Panc1 (cell line): ENCODE measurements at regions not wholly inside any gene's neighbourhood (a gene's known extent, or its start where the extent isn't known, plus 50 kb on each side); places are given as distances from the start of the nearest gene placed in this dataset.

Experiments used
- ATAC-seq: fragments of 200-7000 bp; cut with Tn5 transposase; 2 replicates; pipeline ENCODE4 v1.9.1; 2020; ENCODE audit warnings: mild to moderate bottlenecking, moderate library complexity
- BruUV-seq: library from RNA; stranded (reverse); fragments of 400-500 nt; replicated peaks from 2 replicates; lab custom pipeline; 2021; lab: Mats Ljungman, UMichigan
- CTCF ChIA-PET: fragments of 300-600 bp; sonication (Branson Sonifier 250); formaldehyde crosslinking; loops from one replicate; lab custom pipeline; 2022; ENCODE audit warnings: antibody characterized with exemption; lab: Charles Lee
- POLR2A ChIA-PET: fragments of 300-600 bp; sonication (Branson Sonifier 250); formaldehyde crosslinking; loops from one replicate; lab custom pipeline; 2022; ENCODE audit warnings: antibody characterized with exemption; lab: Charles Lee
- DNase-seq: peaks from one replicate; pipeline ENCODE4 v3.0.0-alpha.2; 2010; ENCODE audit warnings: low read depth, low spot score
- H3K27ac ChIP-seq: 2 replicates; pipeline ENCODE4 v1.5.1; 2011; ENCODE audit warnings: mild to moderate bottlenecking, low read length, inconsistent platforms
- H3K27me3 ChIP-seq: fragments of 200-500 bp; sonication (Bioruptor generic); 2 replicates; pipeline ENCODE4 v1.6.0; 2014; ENCODE audit warnings: low read length, inconsistent platforms; ENCODE audit not compliant: control insufficient read depth, insufficient read depth
- H3K36me3 ChIP-seq: fragments of 200-500 bp; sonication (Bioruptor generic); 2 replicates; pipeline ENCODE4 v1.5.1; 2014; ENCODE audit warnings: inconsistent platforms, mild to moderate bottlenecking, low read length, moderate library complexity; ENCODE audit not compliant: control insufficient read depth, insufficient read depth
- H3K4me1 ChIP-seq: 2 replicates; pipeline ENCODE4 v1.5.1; 2011; ENCODE audit warnings: inconsistent platforms, mild to moderate bottlenecking, low read length, moderate library complexity; ENCODE audit not compliant: control insufficient read depth, insufficient read depth
- H3K4me3 ChIP-seq, 2 experiments: 2 replicates each; pipeline ENCODE4 v1.5.1; 2011 to 2012; ENCODE audit warnings: low read depth in 2 of 2, low read length in 2 of 2, mild to moderate bottlenecking in 2 of 2, inconsistent platforms in 1 of 2, moderate library complexity in 1 of 2
- H3K9me3 ChIP-seq: fragments of 200-500 bp; sonication (Bioruptor generic); 2 replicates; pipeline ENCODE4 v1.5.1; 2014; ENCODE audit warnings: low read depth, mild to moderate bottlenecking, inconsistent platforms, low read length, moderate library complexity; ENCODE audit not compliant: control insufficient read depth, insufficient read depth
- CTCF ChIP-seq: fragments of 450-650 bp; IDR thresholded peaks from 2 replicates; pipeline ENCODE4 v1.5.1; 2017; ENCODE audit warnings: mild to moderate bottlenecking
- POLR2AphosphoS5 ChIP-seq: IDR thresholded peaks from 2 replicates; pipeline ENCODE4 v1.6.1; 2012; ENCODE audit warnings: mild to moderate bottlenecking, low read depth, low read length, moderate library complexity
- REST ChIP-seq, 2 experiments: IDR thresholded peaks; 2 replicates each; pipeline ENCODE4 v1.6.1; 2011 to 2012; ENCODE audit warnings: low read depth in 2 of 2, control low read depth in 1 of 2, low read length in 1 of 2, mild to moderate bottlenecking in 1 of 2, moderate library complexity in 1 of 2; ENCODE audit not compliant: insufficient read depth in 1 of 2
- SIN3A ChIP-seq: IDR thresholded peaks from 2 replicates; pipeline ENCODE4 v1.6.1; 2012; ENCODE audit warnings: low read depth, mild to moderate bottlenecking, low read length, moderate library complexity, borderline replicate concordance; ENCODE audit not compliant: insufficient read depth
- TCF7L2 ChIP-seq: IDR thresholded peaks from 2 replicates; pipeline ENCODE4 v1.6.1; 2011; ENCODE audit warnings: mild to moderate bottlenecking, low read depth, low read length, inconsistent platforms
- in situ Hi-C: cut with HindIII; loops from 2 replicates; pipeline ENCODE4 v1.10.0; 2016; ENCODE audit warnings: low sequenced_read_pairs, low pct_unique_long_range_greater_than_20kb
- intact Hi-C: fragments of 100-400 bp; cut with micrococcal nuclease; formaldehyde crosslinking; loops from one replicate; pipeline ENCODE4 v1.10.0; 2022; ENCODE audit not compliant: unreplicated experiment

GRCh38 chr16:5527817-5528216 is 430.2 kb upstream of the EEF2KMT start:
- Histone ChIP-seq H3K27ac (no peak overlapping the region), H3K4me1 (no peaks in the 10 kb centered on the region), H3K4me3 (no peak overlapping the region), H3K36me3 (no peaks in the 10 kb centered on the region), H3K27me3 (no peaks in the 10 kb centered on the region), H3K9me3 (no peaks in the 10 kb centered on the region)
- no peak for TF ChIP-seq TCF7L2
- no peak for TF ChIP-seq CTCF
- no peak for TF ChIP-seq SIN3A
- no peak for TF ChIP-seq REST (IDR thresholded peaks at IDR 0.05; ENCODE audit: insufficient read depth in 1 of 2, low read depth in 2 of 2, low read length in 1 of 2)
- no peak for TF ChIP-seq POLR2AphosphoS5
- in situ Hi-C loops = no loop called here
- POLR2A ChIA-PET = no interaction called here
- CTCF ChIA-PET = no interaction called here
- intact Hi-C loops = no loop called here
- no peak for DNase-seq
- no TSS peak for BruUV-seq
- no peak for ATAC-seq

GRCh38 chr16:5526826-5527225 is 429.2 kb upstream of the EEF2KMT start:
- Histone ChIP-seq H3K4me1 (no peaks in the 10 kb centered on the region), H3K27me3 (no peaks in the 10 kb centered on the region), H3K9me3 (no peaks in the 10 kb centered on the region), H3K27ac (no peak overlapping the region), H3K36me3 (no peaks in the 10 kb centered on the region), H3K4me3 (no peak overlapping the region)
- no peak for ATAC-seq
- ChIA-PET POLR2A (no interaction called here), CTCF (no interaction called here)
- no peak for DNase-seq
- no TSS peak for BruUV-seq
- intact Hi-C loops (no loop called here), in situ Hi-C loops (no loop called here)
- TF ChIP-seq REST (IDR thresholded peaks at IDR 0.05; ENCODE audit: insufficient read depth in 1 of 2, low read depth in 2 of 2, low read length in 1 of 2) (no peak), TCF7L2 (no peak), SIN3A (no peak), CTCF (no peak), POLR2AphosphoS5 (no peak)
